K562 (cell line): ENCODE measurements at regions not wholly inside any gene's neighbourhood (a gene's known extent, or its start where the extent isn't known, plus 50 kb on each side); places are given as distances from the start of the nearest gene placed in this dataset.

Experiments
- ATAC-seq: fragments of 200-7000 bp; cut with Tn5 transposase; 3 replicates; pipeline ENCODE4 v1.9.1; 2020; ENCODE audit warnings: moderate library complexity
- BruUV-seq: library from RNA; stranded (reverse); fragments of 400-500 nt; replicated peaks from 2 replicates; lab custom pipeline; 2021; lab: Mats Ljungman, UMichigan
- CTCF ChIA-PET: fragments of 300-600 bp; formaldehyde crosslinking; extraction: SDS; loops from one replicate; lab custom pipeline; 2021; ENCODE audit warnings: low intra/inter-chr PET ratio; lab: Yijun Ruan, JAX
- POLR2A ChIA-PET: fragments of 300-600, 350-650 bp; sonication (Branson Sonifier 250); formaldehyde crosslinking; extraction: SDS; loops from one replicate; lab custom pipeline; 2021; ENCODE audit warnings: antibody characterized with exemption, inconsistent platforms; lab: Yijun Ruan, JAX
- DNase-seq, 4 experiments: peaks; one replicate each; pipeline versions ENCODE4 v3.0.0 to v3.0.0-alpha.2; 2011 to 2018; ENCODE audit warnings: low spot score in 3 of 4, mixed read lengths in 3 of 4; ENCODE audit errors: extremely low read depth in 1 of 4
- FAIRE-seq: peaks from 2 replicates; lab custom pipeline; 2011; peaks lifted over from hg19 to GRCh38; lab: Jason Lieb, UNC
- H2AFZ ChIP-seq: 2 replicates; pipeline ENCODE4 v1.6.0; 2011; ENCODE audit warnings: low read depth, low read length, control low read depth, inconsistent platforms
- H3K27ac ChIP-seq: fragments of 200-600 bp; 3 replicates; pipeline ENCODE4 v1.8.0; 2011; ENCODE audit warnings: low read depth, mild to moderate bottlenecking, control low read depth, inconsistent platforms, low read length, moderate library complexity, mixed read lengths; ENCODE audit errors: extremely low read depth
- H3K27me3 ChIP-seq, 2 experiments: fragments of 300-600 bp in 1 of 2; 2 replicates in 1 of 2; 3 replicates in 1 of 2; pipeline versions ENCODE4 v1.6.0 to v1.8.0; 2011; ENCODE audit warnings: inconsistent platforms in 2 of 2, low read length in 2 of 2, mild to moderate bottlenecking in 1 of 2, mixed read lengths in 1 of 2, moderate library complexity in 1 of 2; ENCODE audit not compliant: control insufficient read depth in 2 of 2, insufficient read depth in 2 of 2
- H3K36me3 ChIP-seq: fragments of 300-600 bp; 3 replicates; pipeline ENCODE4 v1.8.0; 2011; ENCODE audit warnings: mild to moderate bottlenecking, low read length, inconsistent platforms; ENCODE audit not compliant: control insufficient read depth, insufficient read depth
- H3K4me1 ChIP-seq, 2 experiments: fragments of 200-600 bp in 1 of 2; replicated peaks in 1 of 2; 2 replicates in 1 of 2; 3 replicates in 1 of 2; pipeline versions ENCODE4 v1.5.1 to v1.8.0; 2011; ENCODE audit warnings: inconsistent platforms in 2 of 2, low read length in 2 of 2, mild to moderate bottlenecking in 1 of 2, mixed read lengths in 1 of 2, moderate library complexity in 1 of 2; ENCODE audit not compliant: control insufficient read depth in 2 of 2, insufficient read depth in 2 of 2
- H3K4me2 ChIP-seq: 2 replicates; pipeline ENCODE4 v1.6.1; 2011; ENCODE audit warnings: low read length, control low read depth, inconsistent platforms, mixed read lengths; ENCODE audit not compliant: insufficient read depth
- H3K4me3 ChIP-seq: fragments of 200-600 bp; sonication (generic), shearing (Covaris generic); 2 replicates; pipeline ENCODE4 v1.5.1; 2016; ENCODE audit warnings: control low read depth, inconsistent platforms
- H3K79me2 ChIP-seq: fragments of 200-600 bp; 3 replicates; pipeline ENCODE4 v1.8.0; 2011; ENCODE audit warnings: low read length, inconsistent platforms; ENCODE audit not compliant: control insufficient read depth, insufficient read depth
- H3K9ac ChIP-seq, 2 experiments: 2 replicates each; pipeline versions ENCODE4 v1.6.0 to v1.6.1; 2011; ENCODE audit warnings: low read depth in 2 of 2, low read length in 2 of 2, control low read depth in 1 of 2, inconsistent platforms in 1 of 2, mild to moderate bottlenecking in 1 of 2, mixed read lengths in 1 of 2; ENCODE audit not compliant: insufficient read depth in 1 of 2
- H3K9me1 ChIP-seq: one replicate; pipeline ENCODE4 v1.6.0; 2011; ENCODE audit warnings: inconsistent platforms, mild to moderate bottlenecking, low read length, moderate library complexity; ENCODE audit not compliant: control insufficient read depth, insufficient read depth
- H3K9me3 ChIP-seq: replicated peaks from 2 replicates; pipeline ENCODE4 v1.5.1; 2011; ENCODE audit warnings: low read depth, low read length, inconsistent platforms; ENCODE audit not compliant: control insufficient read depth, insufficient read depth
- H4K20me1 ChIP-seq: replicated peaks from 2 replicates; pipeline ENCODE4 v1.6.1; 2011; ENCODE audit warnings: low read length, inconsistent platforms, mixed read lengths; ENCODE audit not compliant: control insufficient read depth, insufficient read depth
- ATF4 ChIP-seq: fragments of 450-650 bp; formaldehyde crosslinking; IDR thresholded peaks from 2 replicates; pipeline ENCODE4 v1.4.0; 2022; ENCODE audit warnings: mild to moderate bottlenecking, moderate library complexity
- BRCA1 ChIP-seq, 2 experiments: fragments of 450-650 bp in 1 of 2; sonication (generic) in 1 of 2; formaldehyde crosslinking in 1 of 2; IDR thresholded peaks; 2 replicates each; pipeline versions ENCODE4 v1.5.0 to v1.6.1; 2017 to 2020; ENCODE audit warnings: mild to moderate bottlenecking in 1 of 2, missing genetic modification reagents in 1 of 2
- CHD1 ChIP-seq: fragments of 200-600 bp; sonication (generic); IDR thresholded peaks from one replicate; pipeline ENCODE4 v1.6.1; 2012; ENCODE audit warnings: mild to moderate bottlenecking, moderate library complexity, low read length, inconsistent platforms
- CLOCK ChIP-seq: fragments of 250-450 bp; sonication (Bioruptor Pico); IDR thresholded peaks from 2 replicates; pipeline ENCODE4 v1.4.0; 2020; ENCODE audit warnings: mild to moderate bottlenecking, moderate library complexity, borderline replicate concordance
- PTRF ChIP-seq: fragments of 450-650 bp; IDR thresholded peaks from 2 replicates; pipeline ENCODE4 v1.6.1; 2016; ENCODE audit warnings: mild to moderate bottlenecking, missing genetic modification characterization, missing compliant biosample characterization
- RNF219 ChIP-seq: fragments of 250-450 bp; sonication (Bioruptor Pico); IDR thresholded peaks from 2 replicates; pipeline ENCODE4 v1.5.0; 2022; ENCODE audit warnings: mild to moderate bottlenecking
- SMARCA5 ChIP-seq: fragments of 450-650 bp; IDR thresholded peaks from 2 replicates; pipeline ENCODE4 v1.6.1; 2016
- SNIP1 ChIP-seq: fragments of 450-650 bp; IDR thresholded peaks from 2 replicates; pipeline ENCODE4 v1.7.1; 2017; ENCODE audit warnings: low read depth, mild to moderate bottlenecking
- TCF7L2 ChIP-seq: fragments of 150-350 bp; IDR thresholded peaks from 2 replicates; pipeline ENCODE4 v1.6.1; 2016; ENCODE audit warnings: low read depth, mild to moderate bottlenecking, low read length, moderate library complexity
- ZNF695 ChIP-seq: fragments of 450-650 bp; formaldehyde crosslinking; IDR thresholded peaks from 2 replicates; pipeline ENCODE4 v1.4.0; 2020; ENCODE audit warnings: mild to moderate bottlenecking, moderate library complexity
- WGBS: fragments of 100-300 bp; shearing (Covaris generic); methylation state at CpG from one replicate; pipeline ENCODE4 v1.1.6; 2016; ENCODE audit warnings: low coverage, mixed read lengths; ENCODE audit not compliant: insufficient coverage; ENCODE audit errors: missing lambda C conversion rate; 5-methylcytosine and 5-hydroxymethylcytosine counted together
- in situ Hi-C: fragments of 300-500 bp; cut with MboI; formaldehyde crosslinking; loops from 4 replicates; pipeline ENCODE4 v1.15.0; 2018; ENCODE audit warnings: inconsistent platforms, mixed read lengths
- intact Hi-C: fragments of 100-400 bp; cut with micrococcal nuclease; formaldehyde crosslinking; loops from 2 replicates; pipeline ENCODE4 v1.14.2; 2022

- Histone ChIP-seq H3K4me2 (no peak overlapping the region), H3K4me3 (no peak overlapping the region), H3K36me3 (no peaks in the 10 kb centered on the region)
- 0% methylated on average over 2 of the region's 2 CpGs for WGBS
- CTCF ChIA-PET, result no interaction called here
- BruUV-seq, result no TSS peak
- no peak for TF ChIP-seq CLOCK
- no peak for TF ChIP-seq ZNF695 (CRISPR knock-in tag)
- no peak for TF ChIP-seq SNIP1
- no peak for TF ChIP-seq SMARCA5
- TF ChIP-seq ATF4, result no peak
- TF ChIP-seq PTRF (tag), result no peak
- no peak for TF ChIP-seq CHD1
- TF ChIP-seq TCF7L2, result no peak
- TF ChIP-seq RNF219, result no peak
- no peak for TF ChIP-seq BRCA1 (IDR thresholded peaks at IDR 0.05)
- no peak for TF ChIP-seq BRCA1 (CRISPR knock-in tag; IDR thresholded peaks at IDR 0.05)
- TF ChIP-seq, all 486 proteins: peak for 0
- no peaks in the 10 kb centered on the region for H3K79me2 ChIP-seq
- POLR2A ChIA-PET, result no interaction called here
- H3K9ac ChIP-seq, result no peak overlapping the region
- ATAC-seq (no peak), FAIRE-seq (no peak), DNase-seq (no peak)
- in situ Hi-C loops, result no loop called here
- H3K4me1 ChIP-seq, result no peaks in the 10 kb centered on the region; a peak in 1 of 5 replicates
- no peaks in the 10 kb centered on the region for H4K20me1 ChIP-seq
- no peaks in the 10 kb centered on the region for H3K27me3 ChIP-seq
- H2AFZ ChIP-seq, result no peak overlapping the region
- H3K9me1 ChIP-seq, result no peaks in the 10 kb centered on the region
- H3K9me3 ChIP-seq, result no peaks in the 10 kb centered on the region
- intact Hi-C loops, result no loop called here
- no peak overlapping the region for H3K27ac ChIP-seq
Measured at GRCh38 chr13:76693086-76693485, 193.1 kb downstream of the KCTD12 start.
